Prostate gland (tissue), 2 donors: ENCODE measurements at regions not wholly inside any gene's neighbourhood (a gene's known extent, or its start where the extent isn't known, plus 50 kb on each side); places are given as distances from the start of the nearest gene placed in this dataset.

Experiments used
- POLR2A ChIP-seq: fragments of 450-650 bp; IDR thresholded peaks from one replicate; pipeline ENCODE4 v1.6.1; 2016; ENCODE audit warnings: antibody characterized with exemption, mild to moderate bottlenecking
- TF ChIP-seq, protein P1 (sequence below), 4 experiments: fragments of 200-600 bp in 2 of 4; fragments of 450-650 bp in 2 of 4; sonication (generic) in 2 of 4; IDR thresholded peaks; 1 replicate in 3 of 4; 2 replicates in 1 of 4; pipeline ENCODE4 v1.5.1; 2016 to 2019; ENCODE audit warnings: antibody characterized with exemption in 4 of 4, mild to moderate bottlenecking in 2 of 4, moderate library complexity in 2 of 4

DNA sequence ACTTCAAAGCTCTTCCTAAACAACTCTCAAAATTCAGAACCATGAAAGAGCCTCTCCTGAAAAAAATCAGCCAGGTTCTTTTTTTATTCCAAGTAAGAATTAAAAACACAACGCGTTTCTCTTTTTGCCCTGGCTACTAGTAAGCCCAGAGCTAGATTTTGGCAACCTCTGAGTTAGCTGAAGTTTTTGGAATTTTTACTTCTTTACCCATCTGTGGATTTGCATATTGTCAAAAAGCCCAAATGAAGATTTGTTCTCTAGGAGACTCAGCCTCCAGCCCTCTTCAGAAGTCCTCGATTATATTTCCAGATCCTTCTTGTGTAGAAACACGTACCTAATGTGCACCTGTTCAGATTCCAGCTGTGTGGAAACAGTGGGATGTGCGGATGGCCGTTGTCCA is 517.9 kb downstream of the TBC1D22A start:
- TF ChIP-seq, protein P1, sequence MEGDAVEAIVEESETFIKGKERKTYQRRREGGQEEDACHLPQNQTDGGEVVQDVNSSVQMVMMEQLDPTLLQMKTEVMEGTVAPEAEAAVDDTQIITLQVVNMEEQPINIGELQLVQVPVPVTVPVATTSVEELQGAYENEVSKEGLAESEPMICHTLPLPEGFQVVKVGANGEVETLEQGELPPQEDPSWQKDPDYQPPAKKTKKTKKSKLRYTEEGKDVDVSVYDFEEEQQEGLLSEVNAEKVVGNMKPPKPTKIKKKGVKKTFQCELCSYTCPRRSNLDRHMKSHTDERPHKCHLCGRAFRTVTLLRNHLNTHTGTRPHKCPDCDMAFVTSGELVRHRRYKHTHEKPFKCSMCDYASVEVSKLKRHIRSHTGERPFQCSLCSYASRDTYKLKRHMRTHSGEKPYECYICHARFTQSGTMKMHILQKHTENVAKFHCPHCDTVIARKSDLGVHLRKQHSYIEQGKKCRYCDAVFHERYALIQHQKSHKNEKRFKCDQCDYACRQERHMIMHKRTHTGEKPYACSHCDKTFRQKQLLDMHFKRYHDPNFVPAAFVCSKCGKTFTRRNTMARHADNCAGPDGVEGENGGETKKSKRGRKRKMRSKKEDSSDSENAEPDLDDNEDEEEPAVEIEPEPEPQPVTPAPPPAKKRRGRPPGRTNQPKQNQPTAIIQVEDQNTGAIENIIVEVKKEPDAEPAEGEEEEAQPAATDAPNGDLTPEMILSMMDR (IDR thresholded peaks at IDR 0.05) = no peak
- TF ChIP-seq POLR2A = no peak
